ENCODE measurements at regions not wholly inside any gene's neighbourhood (a gene's known extent, or its start where the extent isn't known, plus 50 kb on each side); places are given as distances from the start of the nearest gene placed in this dataset.

DNA sequence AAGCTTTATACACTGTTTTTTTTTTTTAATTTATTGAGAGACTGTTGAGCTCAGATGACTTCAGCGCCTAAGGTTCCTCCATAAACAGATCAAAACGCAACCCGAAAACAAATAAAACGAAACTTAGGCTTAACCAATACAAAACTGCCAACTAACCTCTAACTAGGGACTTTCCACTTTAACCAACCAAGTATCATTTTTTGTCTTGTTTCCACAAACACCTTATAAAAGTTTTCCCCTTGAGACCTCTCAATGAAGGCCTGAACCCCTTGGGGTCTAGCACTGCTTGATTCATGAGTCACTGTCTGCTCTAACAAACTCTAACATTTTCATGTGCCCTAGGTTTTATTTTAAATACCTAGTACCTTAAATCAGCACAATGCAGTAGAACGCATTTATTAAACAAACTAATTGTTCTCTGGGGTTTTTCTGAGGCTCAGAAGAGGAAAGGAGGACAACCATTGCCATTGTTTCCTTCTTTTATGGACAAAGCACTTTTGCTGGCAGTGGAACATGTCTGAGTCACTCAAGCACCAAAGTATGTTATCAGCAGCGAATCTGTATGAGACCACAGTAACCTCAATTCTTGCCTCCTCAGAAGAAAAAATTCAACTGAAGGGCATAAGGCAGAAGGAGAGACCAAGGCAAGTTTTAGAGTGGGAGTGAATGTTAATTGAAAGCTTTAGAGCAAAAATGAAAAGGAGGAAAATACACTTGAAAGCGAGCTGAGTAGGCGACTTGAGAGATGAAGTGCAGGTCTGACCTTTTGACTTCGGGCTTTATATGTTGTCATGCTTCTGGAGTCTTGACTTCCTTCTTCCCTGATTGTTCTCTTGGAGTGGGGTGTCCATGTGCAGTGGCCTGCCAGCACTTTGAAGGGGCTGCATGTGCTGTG is 97.7 kb upstream of the HCN1 start:
- TF ChIP-seq, protein P1, sequence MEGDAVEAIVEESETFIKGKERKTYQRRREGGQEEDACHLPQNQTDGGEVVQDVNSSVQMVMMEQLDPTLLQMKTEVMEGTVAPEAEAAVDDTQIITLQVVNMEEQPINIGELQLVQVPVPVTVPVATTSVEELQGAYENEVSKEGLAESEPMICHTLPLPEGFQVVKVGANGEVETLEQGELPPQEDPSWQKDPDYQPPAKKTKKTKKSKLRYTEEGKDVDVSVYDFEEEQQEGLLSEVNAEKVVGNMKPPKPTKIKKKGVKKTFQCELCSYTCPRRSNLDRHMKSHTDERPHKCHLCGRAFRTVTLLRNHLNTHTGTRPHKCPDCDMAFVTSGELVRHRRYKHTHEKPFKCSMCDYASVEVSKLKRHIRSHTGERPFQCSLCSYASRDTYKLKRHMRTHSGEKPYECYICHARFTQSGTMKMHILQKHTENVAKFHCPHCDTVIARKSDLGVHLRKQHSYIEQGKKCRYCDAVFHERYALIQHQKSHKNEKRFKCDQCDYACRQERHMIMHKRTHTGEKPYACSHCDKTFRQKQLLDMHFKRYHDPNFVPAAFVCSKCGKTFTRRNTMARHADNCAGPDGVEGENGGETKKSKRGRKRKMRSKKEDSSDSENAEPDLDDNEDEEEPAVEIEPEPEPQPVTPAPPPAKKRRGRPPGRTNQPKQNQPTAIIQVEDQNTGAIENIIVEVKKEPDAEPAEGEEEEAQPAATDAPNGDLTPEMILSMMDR (IDR thresholded peaks at IDR 0.05) = no peak
- TF ChIP-seq ZFX (IDR thresholded peaks at IDR 0.05; ENCODE audit: borderline replicate concordance) = no peak
